Cardiac muscle cell (in vitro differentiated cells and primary cell): ENCODE measurements at regions not wholly inside any gene's neighbourhood (a gene's known extent, or its start where the extent isn't known, plus 50 kb on each side); places are given as distances from the start of the nearest gene placed in this dataset.

ENCODE experiments used
- DNase-seq, 2 donors: peaks; one replicate each; pipeline versions ENCODE4 v3.0.0 to v3.0.0-alpha.2; 2010 to 2017; ENCODE audit warnings: low read depth in 1 of 2, low spot score in 1 of 2
- H3K27ac ChIP-seq: fragments of 200-600 bp; sonication (generic); 2 replicates; pipeline ENCODE4 v1.5.1; 2016
- H3K27me3 ChIP-seq: fragments of 200-600 bp; sonication (generic); 2 replicates; pipeline ENCODE4 v1.6.0; 2016; ENCODE audit warnings: control low read depth
- H3K36me3 ChIP-seq: fragments of 200-600 bp; sonication (generic); 2 replicates; pipeline ENCODE4 v1.5.1; 2016; ENCODE audit warnings: control low read depth
- H3K4me1 ChIP-seq: fragments of 200-600 bp; sonication (generic); 2 replicates; pipeline ENCODE4 v1.8.1; 2017; ENCODE audit warnings: low read depth, mild to moderate bottlenecking, mixed run types
- H3K4me3 ChIP-seq: fragments of 200-600 bp; sonication (generic); 2 replicates; pipeline ENCODE4 v1.5.1; 2016; ENCODE audit warnings: mild to moderate bottlenecking
- H3K9me3 ChIP-seq: fragments of 200-600 bp; sonication (generic); 2 replicates; pipeline ENCODE4 v1.5.1; 2017; ENCODE audit warnings: low read depth, mild to moderate bottlenecking, control low read depth
- TF ChIP-seq, protein P1 (sequence below): IDR thresholded peaks from 2 replicates; pipeline ENCODE4 v1.5.1; 2012; ENCODE audit warnings: low read depth, mild to moderate bottlenecking, low read length

DNA sequence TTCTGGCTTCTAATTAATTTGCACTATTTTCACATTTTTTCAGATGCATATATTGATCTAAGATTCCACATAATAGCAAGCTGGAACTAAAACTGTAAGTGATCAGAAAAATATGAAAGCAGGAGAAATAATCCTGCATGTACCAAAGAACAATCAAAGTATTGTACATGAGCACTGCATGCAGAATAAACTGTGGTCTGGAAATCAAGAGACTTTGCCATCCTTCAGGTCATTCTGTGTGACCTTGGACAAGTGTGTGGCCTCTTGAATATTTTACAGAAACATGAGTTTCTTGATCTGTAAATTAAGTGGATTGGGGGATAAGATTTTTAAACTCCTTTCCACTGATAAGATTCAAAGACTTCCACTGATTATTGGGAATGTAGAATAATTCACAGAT, 99.2 kb upstream of the GNAQ start:
- Histone ChIP-seq H3K4me3 (no peak overlapping the region), H3K9me3 (no peaks in the 10 kb centered on the region), H3K4me1 (no peaks in the 10 kb centered on the region), H3K27me3 (no peaks in the 10 kb centered on the region), H3K27ac (no peak overlapping the region), H3K36me3 (no peaks in the 10 kb centered on the region)
- TF ChIP-seq, protein P1, sequence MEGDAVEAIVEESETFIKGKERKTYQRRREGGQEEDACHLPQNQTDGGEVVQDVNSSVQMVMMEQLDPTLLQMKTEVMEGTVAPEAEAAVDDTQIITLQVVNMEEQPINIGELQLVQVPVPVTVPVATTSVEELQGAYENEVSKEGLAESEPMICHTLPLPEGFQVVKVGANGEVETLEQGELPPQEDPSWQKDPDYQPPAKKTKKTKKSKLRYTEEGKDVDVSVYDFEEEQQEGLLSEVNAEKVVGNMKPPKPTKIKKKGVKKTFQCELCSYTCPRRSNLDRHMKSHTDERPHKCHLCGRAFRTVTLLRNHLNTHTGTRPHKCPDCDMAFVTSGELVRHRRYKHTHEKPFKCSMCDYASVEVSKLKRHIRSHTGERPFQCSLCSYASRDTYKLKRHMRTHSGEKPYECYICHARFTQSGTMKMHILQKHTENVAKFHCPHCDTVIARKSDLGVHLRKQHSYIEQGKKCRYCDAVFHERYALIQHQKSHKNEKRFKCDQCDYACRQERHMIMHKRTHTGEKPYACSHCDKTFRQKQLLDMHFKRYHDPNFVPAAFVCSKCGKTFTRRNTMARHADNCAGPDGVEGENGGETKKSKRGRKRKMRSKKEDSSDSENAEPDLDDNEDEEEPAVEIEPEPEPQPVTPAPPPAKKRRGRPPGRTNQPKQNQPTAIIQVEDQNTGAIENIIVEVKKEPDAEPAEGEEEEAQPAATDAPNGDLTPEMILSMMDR = no peak
- no peak for DNase-seq

DNA sequence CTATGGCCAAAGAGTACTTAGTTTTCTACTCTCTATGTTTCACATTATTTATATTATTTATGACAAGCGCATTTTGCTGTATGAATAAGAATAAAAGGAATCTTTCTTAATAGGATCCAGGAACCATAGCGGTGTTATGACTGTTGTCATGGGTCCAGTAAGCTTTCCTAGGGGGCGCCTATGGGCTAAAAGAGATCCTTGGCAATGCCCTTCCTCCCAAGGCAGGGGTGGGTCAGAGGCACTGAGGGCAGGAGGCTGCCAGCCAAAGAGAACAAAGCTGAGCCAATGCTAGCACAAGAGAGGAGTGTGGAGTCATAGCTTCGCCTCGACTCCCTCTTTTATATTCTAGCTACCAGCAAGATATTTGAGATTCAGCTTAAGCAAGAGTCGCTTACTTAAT, 98.4 kb upstream of the GNAQ start:
- TF ChIP-seq, protein P1 = peak; percentile 26
- Histone ChIP-seq H3K27me3 (no peaks in the 10 kb centered on the region), H3K4me3 (no peak overlapping the region), H3K27ac (no peak overlapping the region), H3K36me3 (no peaks in the 10 kb centered on the region), H3K4me1 (no peaks in the 10 kb centered on the region), H3K9me3 (no peaks in the 10 kb centered on the region)
- DNase-seq = peak; percentile 34 to 50

DNA sequence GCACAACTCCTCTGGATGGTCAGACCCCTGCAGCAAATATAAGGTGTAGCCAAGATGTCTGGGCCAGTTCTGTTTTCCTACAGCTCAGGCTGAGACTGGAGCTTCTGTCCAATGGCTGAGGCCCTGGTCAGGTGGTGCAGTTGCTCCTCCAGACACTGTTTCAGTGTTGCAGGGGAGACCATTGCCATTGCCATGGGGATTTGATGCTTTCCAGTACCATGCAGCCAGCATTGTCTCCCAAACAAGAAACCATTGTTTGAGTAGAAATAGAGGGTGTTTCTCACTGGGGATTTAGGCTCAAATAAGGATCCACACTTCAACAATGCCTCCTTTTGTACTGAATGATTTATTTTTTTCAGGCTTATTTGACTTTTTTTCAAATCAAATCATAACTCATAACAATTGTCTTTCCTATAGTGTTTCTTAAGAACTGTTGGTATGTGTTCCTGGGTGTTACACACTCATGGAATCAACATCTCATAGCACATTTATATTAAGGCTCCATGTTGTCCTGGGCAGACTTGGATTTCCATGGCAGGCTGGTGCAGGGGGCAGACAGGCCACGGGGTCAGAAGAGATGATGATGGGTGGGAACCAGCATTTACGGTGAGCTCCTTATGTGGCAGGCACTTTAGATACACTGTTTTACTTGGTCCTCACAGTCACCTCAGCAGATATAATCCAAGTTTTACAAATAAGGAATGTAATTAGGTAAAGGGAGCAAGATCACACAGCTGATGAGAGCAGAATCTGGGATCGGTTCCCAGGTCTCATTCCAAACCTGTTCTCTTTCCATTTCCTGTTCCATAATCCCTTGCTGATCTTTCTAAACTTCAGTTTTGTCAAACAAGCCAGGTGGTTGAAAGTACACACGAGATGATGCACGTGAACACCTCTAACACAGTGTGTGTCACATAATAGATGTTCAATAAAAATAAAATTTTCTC, 95.9 kb upstream of the GNAQ start:
- no peaks in the 10 kb centered on the region for H3K4me1 ChIP-seq
- TF ChIP-seq, protein P1 = no peak
- no peak overlapping the region for H3K27ac ChIP-seq
- no peak overlapping the region for H3K4me3 ChIP-seq
- H3K27me3 ChIP-seq = no peaks in the 10 kb centered on the region
- DNase-seq = no peak
- no peaks in the 10 kb centered on the region for H3K36me3 ChIP-seq
- H3K9me3 ChIP-seq = no peaks in the 10 kb centered on the region

DNA sequence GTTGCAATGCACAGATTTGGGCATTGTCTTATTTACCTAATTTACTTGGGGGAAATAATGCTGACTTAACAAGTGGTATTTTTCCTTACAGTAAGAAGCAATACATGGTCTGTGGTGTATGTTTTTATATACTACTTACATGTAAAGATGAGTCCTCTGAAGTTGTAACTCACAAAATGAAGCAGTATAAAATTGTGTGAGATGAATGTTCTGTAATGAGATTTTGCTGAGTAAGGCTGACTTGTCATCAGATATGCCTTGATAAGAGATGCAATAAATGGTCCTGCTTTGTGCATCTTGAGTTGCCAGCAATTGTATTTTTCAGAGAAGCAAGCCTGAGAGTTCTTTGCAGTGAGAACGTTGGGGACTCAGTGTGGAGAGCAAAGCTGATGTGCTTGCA, 92.2 kb upstream of the GNAQ start:
- Histone ChIP-seq H3K4me1 (no peaks in the 10 kb centered on the region), H3K27me3 (no peaks in the 10 kb centered on the region), H3K4me3 (no peak overlapping the region), H3K9me3 (no peaks in the 10 kb centered on the region), H3K36me3 (no peaks in the 10 kb centered on the region), H3K27ac (no peak overlapping the region)
- DNase-seq = no peak
- TF ChIP-seq, protein P1 = no peak

DNA sequence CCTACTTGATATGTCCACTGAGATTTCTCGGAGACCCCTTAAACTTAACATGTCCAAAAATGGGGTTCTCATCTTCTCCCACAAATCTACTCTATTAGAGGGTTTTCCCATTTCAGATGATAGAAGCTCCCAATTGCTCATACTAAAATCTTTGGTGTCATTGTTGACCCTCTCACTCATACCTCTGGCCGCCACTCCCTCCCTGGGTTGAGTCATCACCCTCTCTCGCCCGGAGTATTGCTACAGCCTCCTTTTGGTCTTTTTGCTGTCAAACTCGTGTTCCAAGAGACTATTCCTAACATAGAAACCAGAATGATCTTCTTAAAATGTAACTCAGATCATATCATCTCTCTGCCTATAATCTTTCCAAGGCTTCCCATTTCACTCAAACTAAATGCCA, 91.0 kb upstream of the GNAQ start:
- Histone ChIP-seq H3K27me3 (no peaks in the 10 kb centered on the region), H3K9me3 (no peaks in the 10 kb centered on the region), H3K27ac (no peak overlapping the region), H3K4me3 (no peak overlapping the region), H3K36me3 (no peaks in the 10 kb centered on the region), H3K4me1 (no peaks in the 10 kb centered on the region)
- TF ChIP-seq, protein P1 = no peak
- peak in 1 of 2 donors; percentile 32 for DNase-seq
